ENCODE measurements at regions not wholly inside any gene's neighbourhood (a gene's known extent, or its start where the extent isn't known, plus 50 kb on each side); places are given as distances from the start of the nearest gene placed in this dataset.

DNA sequence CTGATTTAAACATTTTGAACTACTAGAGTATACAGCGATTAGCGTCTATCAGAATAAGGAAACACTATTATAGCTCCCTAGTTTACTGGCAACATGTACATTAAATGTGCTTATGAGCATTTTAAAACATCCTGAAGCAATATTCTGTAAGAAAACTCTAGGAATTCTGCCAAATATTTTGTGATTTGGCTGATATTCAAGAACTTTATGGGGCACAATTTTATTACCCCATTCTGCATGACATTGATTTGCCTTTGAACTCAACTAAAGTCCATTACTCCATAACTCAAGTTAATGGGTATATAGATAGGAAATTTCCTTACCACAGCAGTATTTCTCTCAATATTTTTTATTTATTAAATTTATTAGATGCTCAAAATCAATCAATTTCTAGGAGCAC is 369.9 kb upstream of the KCND2 start:
- no peaks in the 10 kb centered on the region for H4K20me1 ChIP-seq (replicated peaks; ENCODE audit: insufficient read depth)
- H3K9me3 Mint-ChIP-seq = peaks cover under 1% of the 10 kb centered on the region; the same call in 1 of the 3 replicates
- H3K27ac ChIP-seq (ENCODE audit: low read depth) = no peak overlapping the region
- no peak overlapping the region for H3K4me3 ChIP-seq
- no peaks in the 10 kb centered on the region for H3K9me2 ChIP-seq (ENCODE audit: insufficient read depth)
- peaks cover 2% of the 10 kb centered on the region for H3K27me3 Mint-ChIP-seq (ENCODE audit: insufficient read depth, low read depth, poor library complexity)
- no peak overlapping the region for H3K27ac Mint-ChIP-seq
- ATAC-seq (no peak), DNase-seq (ENCODE audit: low spot score) (no peak)
- H2AFZ ChIP-seq = no peak overlapping the region
- H3K79me2 ChIP-seq (replicated peaks; ENCODE audit: insufficient read depth) = no peaks in the 10 kb centered on the region
- TF ChIP-seq JUNB (IDR thresholded peaks at IDR 0.05; ENCODE audit: unreplicated experiment) (no peak), EZH2phosphoT487 (IDR thresholded peaks at IDR 0.05; ENCODE audit: unreplicated experiment) (no peak), ZNF114 (CRISPR knock-in tag; IDR thresholded peaks at IDR 0.05) (no peak), EZH2 (IDR thresholded peaks at IDR 0.05; ENCODE audit: low read depth, unreplicated experiment) (no peak), NANOG (IDR thresholded peaks at IDR 0.05; ENCODE audit: borderline replicate concordance) (no peak), STAT1 (IDR thresholded peaks at IDR 0.05; ENCODE audit: unreplicated experiment) (no peak), POLR2AphosphoS5 (IDR thresholded peaks at IDR 0.05; ENCODE audit: low read depth) (no peak), CREB1 (CRISPR knock-in tag; IDR thresholded peaks at IDR 0.05; ENCODE audit: low read depth) (no peak)
- TF ChIP-seq, protein P1, sequence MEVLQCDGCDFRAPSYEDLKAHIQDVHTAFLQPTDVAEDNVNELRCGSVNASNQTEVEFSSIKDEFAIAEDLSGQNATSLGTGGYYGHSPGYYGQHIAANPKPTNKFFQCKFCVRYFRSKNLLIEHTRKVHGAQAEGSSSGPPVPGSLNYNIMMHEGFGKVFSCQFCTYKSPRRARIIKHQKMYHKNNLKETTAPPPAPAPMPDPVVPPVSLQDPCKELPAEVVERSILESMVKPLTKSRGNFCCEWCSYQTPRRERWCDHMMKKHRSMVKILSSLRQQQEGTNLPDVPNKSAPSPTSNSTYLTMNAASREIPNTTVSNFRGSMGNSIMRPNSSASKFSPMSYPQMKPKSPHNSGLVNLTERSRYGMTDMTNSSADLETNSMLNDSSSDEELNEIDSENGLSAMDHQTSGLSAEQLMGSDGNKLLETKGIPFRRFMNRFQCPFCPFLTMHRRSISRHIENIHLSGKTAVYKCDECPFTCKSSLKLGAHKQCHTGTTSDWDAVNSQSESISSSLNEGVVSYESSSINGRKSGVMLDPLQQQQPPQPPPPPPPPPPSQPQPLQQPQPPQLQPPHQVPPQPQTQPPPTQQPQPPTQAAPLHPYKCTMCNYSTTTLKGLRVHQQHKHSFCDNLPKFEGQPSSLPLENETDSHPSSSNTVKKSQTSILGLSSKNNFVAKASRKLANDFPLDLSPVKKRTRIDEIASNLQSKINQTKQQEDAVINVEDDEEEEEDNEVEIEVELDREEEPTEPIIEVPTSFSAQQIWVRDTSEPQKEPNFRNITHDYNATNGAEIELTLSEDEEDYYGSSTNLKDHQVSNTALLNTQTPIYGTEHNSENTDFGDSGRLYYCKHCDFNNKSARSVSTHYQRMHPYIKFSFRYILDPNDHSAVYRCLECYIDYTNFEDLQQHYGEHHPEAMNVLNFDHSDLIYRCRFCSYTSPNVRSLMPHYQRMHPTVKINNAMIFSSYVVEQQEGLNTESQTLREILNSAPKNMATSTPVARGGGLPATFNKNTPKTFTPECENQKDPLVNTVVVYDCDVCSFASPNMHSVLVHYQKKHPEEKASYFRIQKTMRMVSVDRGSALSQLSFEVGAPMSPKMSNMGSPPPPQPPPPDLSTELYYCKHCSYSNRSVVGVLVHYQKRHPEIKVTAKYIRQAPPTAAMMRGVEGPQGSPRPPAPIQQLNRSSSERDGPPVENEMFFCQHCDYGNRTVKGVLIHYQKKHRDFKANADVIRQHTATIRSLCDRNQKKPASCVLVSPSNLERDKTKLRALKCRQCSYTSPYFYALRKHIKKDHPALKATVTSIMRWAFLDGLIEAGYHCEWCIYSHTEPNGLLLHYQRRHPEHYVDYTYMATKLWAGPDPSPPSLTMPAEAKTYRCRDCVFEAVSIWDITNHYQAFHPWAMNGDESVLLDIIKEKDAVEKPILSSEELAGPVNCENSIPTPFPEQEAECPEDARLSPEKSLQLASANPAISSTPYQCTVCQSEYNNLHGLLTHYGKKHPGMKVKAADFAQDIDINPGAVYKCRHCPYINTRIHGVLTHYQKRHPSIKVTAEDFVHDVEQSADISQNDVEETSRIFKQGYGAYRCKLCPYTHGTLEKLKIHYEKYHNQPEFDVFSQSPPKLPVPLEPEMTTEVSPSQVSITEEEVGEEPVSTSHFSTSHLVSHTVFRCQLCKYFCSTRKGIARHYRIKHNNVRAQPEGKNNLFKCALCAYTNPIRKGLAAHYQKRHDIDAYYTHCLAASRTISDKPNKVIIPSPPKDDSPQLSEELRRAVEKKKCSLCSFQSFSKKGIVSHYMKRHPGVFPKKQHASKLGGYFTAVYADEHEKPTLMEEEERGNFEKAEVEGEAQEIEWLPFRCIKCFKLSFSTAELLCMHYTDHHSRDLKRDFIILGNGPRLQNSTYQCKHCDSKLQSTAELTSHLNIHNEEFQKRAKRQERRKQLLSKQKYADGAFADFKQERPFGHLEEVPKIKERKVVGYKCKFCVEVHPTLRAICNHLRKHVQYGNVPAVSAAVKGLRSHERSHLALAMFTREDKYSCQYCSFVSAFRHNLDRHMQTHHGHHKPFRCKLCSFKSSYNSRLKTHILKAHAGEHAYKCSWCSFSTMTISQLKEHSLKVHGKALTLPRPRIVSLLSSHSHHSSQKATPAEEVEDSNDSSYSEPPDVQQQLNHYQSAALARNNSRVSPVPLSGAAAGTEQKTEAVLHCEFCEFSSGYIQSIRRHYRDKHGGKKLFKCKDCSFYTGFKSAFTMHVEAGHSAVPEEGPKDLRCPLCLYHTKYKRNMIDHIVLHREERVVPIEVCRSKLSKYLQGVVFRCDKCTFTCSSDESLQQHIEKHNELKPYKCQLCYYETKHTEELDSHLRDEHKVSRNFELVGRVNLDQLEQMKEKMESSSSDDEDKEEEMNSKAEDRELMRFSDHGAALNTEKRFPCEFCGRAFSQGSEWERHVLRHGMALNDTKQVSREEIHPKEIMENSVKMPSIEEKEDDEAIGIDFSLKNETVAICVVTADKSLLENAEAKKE (CRISPR knock-in tag; IDR thresholded peaks at IDR 0.05) = no peak
- TF ChIP-seq, protein P2, sequence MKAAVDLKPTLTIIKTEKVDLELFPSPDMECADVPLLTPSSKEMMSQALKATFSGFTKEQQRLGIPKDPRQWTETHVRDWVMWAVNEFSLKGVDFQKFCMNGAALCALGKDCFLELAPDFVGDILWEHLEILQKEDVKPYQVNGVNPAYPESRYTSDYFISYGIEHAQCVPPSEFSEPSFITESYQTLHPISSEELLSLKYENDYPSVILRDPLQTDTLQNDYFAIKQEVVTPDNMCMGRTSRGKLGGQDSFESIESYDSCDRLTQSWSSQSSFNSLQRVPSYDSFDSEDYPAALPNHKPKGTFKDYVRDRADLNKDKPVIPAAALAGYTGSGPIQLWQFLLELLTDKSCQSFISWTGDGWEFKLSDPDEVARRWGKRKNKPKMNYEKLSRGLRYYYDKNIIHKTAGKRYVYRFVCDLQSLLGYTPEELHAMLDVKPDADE (IDR thresholded peaks at IDR 0.05) = no peak
- TF ChIP-seq, protein P3, sequence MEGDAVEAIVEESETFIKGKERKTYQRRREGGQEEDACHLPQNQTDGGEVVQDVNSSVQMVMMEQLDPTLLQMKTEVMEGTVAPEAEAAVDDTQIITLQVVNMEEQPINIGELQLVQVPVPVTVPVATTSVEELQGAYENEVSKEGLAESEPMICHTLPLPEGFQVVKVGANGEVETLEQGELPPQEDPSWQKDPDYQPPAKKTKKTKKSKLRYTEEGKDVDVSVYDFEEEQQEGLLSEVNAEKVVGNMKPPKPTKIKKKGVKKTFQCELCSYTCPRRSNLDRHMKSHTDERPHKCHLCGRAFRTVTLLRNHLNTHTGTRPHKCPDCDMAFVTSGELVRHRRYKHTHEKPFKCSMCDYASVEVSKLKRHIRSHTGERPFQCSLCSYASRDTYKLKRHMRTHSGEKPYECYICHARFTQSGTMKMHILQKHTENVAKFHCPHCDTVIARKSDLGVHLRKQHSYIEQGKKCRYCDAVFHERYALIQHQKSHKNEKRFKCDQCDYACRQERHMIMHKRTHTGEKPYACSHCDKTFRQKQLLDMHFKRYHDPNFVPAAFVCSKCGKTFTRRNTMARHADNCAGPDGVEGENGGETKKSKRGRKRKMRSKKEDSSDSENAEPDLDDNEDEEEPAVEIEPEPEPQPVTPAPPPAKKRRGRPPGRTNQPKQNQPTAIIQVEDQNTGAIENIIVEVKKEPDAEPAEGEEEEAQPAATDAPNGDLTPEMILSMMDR (conservative IDR thresholded peaks at IDR 0.05; ENCODE audit: low read depth in 2 of 2) = no peak
- TF ChIP-seq, protein P4, sequence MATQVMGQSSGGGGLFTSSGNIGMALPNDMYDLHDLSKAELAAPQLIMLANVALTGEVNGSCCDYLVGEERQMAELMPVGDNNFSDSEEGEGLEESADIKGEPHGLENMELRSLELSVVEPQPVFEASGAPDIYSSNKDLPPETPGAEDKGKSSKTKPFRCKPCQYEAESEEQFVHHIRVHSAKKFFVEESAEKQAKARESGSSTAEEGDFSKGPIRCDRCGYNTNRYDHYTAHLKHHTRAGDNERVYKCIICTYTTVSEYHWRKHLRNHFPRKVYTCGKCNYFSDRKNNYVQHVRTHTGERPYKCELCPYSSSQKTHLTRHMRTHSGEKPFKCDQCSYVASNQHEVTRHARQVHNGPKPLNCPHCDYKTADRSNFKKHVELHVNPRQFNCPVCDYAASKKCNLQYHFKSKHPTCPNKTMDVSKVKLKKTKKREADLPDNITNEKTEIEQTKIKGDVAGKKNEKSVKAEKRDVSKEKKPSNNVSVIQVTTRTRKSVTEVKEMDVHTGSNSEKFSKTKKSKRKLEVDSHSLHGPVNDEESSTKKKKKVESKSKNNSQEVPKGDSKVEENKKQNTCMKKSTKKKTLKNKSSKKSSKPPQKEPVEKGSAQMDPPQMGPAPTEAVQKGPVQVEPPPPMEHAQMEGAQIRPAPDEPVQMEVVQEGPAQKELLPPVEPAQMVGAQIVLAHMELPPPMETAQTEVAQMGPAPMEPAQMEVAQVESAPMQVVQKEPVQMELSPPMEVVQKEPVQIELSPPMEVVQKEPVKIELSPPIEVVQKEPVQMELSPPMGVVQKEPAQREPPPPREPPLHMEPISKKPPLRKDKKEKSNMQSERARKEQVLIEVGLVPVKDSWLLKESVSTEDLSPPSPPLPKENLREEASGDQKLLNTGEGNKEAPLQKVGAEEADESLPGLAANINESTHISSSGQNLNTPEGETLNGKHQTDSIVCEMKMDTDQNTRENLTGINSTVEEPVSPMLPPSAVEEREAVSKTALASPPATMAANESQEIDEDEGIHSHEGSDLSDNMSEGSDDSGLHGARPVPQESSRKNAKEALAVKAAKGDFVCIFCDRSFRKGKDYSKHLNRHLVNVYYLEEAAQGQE (IDR thresholded peaks at IDR 0.05; ENCODE audit: unreplicated experiment) = no peak
- H3K27me3 ChIP-seq (ENCODE audit: insufficient read depth) = no peaks in the 10 kb centered on the region
- H3K36me3 ChIP-seq (ENCODE audit: insufficient read depth) = no peaks in the 10 kb centered on the region
- H3F3A ChIP-seq (replicated peaks; ENCODE audit: low read depth) = no peaks in the 10 kb centered on the region
- peaks cover 8% of the 10 kb centered on the region for H3K4me1 Mint-ChIP-seq
- no peak overlapping the region for H3K4me2 ChIP-seq
- H3K36me3 Mint-ChIP-seq (ENCODE audit: low read depth) = no peaks in the 10 kb centered on the region
- no peaks in the 10 kb centered on the region for H3K4me1 ChIP-seq (ENCODE audit: insufficient read depth)
- H3K4me3 Mint-ChIP-seq = no peak overlapping the region

Data from GM23338 (cell line).